EH (cell line): ENCODE measurements at regions not wholly inside any gene's neighbourhood (a gene's known extent, or its start where the extent isn't known, plus 50 kb on each side); places are given as distances from the start of the nearest gene placed in this dataset.

Source experiments
- DNase-seq: peaks from one replicate; pipeline ENCODE4 v3.0.0-alpha.2; 2015; ENCODE audit warnings: low read depth

DNA sequence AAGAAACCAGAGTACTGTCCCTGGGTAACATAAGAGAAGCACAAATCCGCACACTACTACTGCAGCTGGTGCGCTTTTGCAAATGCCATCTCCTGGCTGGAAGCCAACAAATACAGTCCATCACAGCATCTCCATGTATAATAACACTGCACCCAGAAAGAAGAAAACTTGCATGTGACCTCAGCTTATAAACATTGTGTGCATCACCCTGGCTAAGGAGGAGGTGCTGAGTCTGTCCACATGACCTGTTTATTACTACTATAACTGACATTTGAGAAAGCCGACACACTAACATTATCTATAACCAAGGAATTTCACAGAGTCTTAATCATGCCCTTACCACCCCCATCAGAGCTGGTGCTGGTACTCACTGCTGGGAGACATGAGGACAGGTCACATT is 516.8 kb downstream of the CFAP47 start:
- no peak for DNase-seq

DNA sequence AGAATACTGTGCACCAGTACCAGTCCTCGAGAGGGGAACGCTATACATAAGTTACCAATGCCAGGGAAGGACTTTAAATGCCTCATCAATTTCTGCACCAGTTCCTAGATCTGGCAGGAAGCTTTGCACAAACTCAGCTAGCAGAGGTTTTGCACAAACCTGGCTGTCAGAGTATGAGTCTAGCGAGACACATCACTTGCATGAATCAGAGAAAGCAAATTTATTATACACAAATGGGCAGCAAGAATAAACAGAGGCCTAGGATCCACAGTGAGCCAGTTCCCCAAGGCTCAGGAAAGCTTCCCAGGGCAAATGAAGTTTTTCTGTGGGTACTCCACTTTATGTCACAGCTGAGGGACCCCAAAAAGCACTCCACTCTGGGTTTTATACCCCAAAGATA is 523.5 kb downstream of the CFAP47 start:
- DNase-seq, result no peak

DNA sequence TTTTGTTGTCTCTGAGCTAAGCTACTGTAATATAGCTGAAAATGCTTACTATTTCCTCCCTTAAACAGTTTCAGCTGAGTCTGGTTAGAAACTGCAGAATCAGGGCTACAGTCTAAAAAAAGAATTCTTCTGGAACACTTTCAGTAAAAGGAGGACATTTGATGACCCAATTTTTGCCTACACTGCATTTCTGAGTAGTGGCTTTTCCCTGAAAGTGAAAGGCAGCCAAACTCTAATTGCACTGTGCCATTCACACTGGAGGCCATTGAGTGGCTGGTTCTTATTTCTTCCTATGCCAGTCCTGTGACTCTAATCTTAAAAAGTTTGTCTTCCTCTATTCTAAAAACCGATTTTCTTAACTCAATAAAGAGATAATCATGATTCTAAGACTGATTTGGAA is 526.0 kb downstream of the CFAP47 start:
- DNase-seq, result no peak

DNA sequence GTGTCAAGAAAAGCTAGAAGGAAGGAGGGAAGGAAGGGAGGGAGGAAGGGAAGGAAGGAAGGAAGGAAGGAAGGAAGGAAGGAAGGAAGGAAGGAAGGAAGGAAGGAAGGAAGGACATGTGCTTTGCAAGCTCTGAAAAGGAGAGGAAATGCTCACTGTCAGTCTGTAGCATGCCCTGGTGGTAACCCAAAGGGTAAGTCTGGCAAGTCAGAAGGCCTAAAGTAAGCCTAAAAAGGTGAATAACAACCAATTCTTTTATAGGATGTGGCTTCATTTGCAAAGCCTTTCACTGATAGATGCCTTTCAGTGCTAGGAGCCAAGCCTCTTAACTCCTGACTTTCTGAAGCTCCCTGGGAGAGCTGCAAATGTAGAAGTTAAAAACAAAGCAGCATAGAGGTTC is 542.6 kb downstream of the CFAP47 start:
- DNase-seq, result no peak

DNA sequence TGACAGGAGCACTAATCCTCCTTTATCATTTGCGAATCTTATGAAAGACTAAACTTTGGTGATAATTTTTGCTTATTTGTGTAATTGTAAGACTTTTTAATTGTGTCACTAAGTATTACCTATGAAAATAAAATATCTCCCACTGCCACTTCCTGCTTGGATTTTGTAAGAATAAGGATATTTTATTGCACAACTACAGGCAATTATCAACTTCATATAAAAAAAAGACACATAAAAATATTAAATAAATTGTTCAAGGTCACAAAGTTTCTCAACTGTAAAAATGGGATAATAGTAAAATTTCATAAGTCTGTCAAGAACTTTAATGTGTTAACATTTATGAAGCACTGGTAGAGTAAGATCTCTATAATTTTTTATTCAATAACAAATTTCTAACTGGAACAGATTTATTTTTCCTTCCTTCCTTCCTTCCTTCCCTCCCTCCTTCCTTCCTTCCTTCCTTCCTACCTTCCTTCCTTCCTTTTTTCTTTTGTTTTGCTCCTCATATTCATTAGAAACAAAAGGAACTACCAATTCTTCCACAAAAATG is 527.6 kb upstream of the FAM47C start:
- DNase-seq, result no peak

DNA sequence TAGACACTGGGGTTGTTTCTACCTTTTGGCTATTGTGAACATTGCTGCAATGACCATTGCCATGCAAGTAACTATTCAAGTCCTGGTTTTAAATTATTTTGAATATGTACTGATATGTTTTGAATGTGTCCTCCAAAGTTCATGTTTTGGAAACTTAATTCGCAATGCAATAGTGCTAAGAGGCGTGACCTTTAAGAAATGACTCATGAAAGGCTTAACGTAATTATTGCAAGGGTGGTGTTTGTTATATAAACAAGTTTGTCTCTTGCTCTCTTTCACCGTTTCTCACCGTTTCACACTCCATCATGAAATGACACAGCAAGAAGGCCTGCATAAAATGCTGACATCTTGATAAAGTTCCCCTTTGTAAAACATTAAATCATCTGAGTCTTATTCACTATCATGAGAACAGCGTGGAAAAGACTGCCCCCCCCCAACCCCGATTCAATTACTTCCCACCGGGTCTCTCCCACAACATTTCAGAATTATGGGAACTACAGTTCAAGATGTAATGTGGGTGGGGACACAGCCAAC is 506.9 kb upstream of the FAM47C start:
- DNase-seq, result no peak

DNA sequence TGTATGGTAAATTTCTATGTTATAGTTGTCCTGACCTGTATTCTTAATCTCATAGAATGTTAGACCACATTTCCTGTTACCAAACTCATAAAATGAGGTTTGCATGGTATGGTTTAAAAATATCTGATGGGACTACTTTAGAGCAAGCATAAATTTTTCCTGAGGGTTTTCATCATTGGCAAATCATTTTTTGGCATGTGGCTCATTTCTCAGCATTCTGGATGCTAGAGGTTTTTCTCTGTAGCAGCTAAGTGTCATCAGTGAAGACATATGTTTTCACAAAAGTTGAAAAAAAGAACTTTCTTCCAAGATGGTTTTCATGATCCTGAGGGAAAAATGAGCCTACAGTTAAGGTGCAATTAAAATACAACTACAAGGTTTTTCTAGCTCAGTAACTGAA is 503.5 kb upstream of the FAM47C start:
- no peak for DNase-seq

DNA sequence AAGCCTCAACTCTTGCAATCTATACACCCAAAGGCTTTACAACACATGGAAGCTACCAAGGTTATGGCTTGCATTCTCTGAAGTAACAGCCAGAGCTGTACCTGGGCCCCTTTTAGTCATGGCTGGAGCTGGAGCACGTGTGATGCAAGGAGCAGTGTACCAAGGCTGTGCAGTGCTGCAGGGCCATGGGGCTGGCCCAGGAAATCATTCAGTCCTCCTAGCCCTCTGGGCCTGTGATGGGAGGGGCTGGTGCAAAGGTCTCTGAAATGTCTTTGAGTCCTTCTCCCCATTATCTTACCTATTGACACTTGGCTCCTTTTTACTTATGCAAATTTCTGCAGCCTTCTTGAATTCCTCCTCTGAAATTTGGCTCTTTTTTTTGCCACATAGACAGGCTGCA is 500.1 kb upstream of the FAM47C start:
- DNase-seq, result no peak

DNA sequence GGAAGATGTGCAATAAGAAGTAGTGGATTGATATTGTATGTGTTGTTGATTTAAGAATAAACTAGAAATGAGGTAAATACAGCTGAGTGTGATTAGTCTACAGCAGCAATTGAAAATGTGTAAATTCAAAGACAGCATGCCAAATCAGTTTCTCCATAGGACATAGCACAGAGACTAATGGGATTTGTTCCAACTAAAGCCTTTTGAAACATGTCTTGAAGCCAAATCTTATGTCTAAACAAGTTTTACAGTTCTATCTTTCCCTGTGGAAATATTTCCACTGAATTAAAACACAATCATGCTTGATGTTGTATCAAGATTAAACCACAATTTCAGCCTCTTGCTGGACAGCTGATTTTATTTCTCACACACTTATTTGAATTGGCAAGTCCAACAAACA is 497.4 kb upstream of the FAM47C start:
- DNase-seq, result no peak

DNA sequence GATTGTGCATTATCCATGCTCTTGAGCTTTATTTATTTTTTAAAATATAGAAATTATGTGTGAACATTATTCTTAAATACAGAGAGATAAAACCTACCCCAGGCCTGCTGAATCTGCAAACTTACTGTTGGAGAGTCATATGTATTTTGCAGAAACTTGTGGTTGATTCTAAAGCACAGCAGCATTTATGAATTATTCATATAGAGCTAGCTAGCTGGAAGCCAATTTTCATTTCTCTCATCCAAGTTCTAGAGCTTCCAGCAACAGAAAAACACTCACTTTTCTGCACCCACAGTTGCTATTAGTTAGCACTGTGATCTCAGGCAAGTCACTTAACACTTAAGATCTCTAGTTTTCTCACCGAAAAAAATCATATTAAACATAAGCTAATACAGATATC is 479.5 kb upstream of the FAM47C start:
- no peak for DNase-seq

DNA sequence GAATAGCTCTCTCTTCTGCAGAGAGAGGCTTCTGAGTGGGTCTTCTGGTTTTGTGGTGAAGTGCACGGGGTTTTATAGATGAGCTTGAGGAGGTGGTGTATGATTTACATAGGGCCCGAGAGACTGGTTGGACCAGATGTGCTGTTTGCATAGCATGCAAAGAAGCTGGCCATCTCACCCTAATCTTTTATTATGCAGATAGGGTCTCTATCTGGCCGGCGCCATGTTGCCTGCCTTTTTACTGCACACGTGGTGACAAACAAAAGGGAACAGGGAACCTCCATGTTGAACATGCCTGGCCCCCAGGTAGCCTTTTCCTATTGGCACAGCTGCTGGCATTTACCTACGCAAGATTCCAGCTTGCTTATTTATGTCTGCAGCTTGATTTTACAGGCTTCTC is 473.3 kb upstream of the FAM47C start:
- DNase-seq, result no peak

DNA sequence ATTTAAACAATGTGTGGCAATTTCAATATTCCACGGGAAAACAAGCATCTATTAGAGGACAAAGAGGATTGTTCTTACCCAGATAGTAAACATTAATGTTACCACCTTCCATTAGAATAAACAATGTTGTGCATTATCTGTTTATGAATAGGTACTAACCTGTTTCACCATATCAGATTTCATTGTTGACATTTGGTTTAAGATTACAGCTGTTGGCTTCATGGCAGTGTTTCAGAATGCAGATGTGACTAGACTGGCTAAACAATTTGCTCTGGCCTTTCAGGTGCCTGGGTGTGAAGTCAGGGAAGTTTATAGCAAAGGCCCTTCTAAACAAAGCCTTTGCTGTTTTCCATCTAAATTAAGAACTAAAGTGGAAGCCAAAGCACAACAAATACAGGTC is 464.7 kb upstream of the FAM47C start:
- DNase-seq, result no peak

DNA sequence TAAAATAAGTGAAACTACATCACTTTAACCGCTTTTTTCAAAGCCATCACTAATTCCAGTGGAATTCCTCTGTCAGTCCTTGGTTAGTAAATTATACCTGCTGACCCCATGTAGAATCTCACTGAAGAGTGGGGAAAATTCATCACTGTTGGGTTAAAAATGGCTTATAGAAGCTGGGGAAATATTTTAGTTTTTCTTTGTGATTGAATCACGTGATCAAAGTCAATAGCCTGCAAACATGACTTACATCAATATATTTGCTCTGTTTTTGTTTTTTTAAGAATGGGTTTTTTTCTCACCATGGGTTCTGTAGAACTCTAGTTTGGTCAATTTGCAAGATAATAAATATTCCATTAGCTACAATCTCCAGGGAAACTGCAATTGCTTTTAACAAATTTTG is 445.2 kb upstream of the FAM47C start:
- DNase-seq, result no peak

DNA sequence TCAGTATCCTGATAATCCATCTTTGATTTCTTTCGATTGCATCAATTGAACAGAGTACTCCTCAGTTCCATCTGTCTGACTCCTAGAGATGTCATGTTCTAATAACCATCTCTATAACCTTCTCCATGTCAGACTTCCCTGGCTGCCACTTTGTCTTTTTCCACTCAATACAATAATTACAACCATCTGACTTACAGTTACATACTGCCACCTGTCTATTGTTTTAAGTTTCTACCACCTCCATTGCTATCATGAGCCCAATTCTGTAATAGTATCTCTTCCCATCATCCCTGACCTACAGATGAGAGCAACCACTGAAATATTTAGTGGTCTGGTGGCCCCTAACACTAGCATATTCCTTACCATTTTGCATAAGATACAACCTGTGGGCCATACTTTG is 439.2 kb upstream of the FAM47C start:
- DNase-seq, result no peak

DNA sequence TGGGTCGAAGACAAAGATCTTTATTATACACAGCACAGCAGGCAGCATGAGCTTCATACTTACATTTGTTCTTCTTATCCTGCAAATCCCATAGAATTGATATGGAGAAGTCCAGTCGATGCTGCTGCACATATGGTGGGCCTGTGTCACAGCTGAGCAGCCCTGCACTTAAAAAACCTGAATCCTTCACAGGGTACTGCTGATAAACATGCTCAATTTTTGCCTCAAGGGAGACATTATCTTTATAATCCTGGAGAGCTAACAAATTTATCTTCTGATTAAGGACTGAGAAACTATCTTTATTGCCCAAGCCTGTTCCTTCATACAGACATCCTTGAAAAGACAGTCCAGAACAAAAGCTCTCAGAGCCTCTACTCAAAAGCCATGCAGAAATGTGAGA is 434.4 kb upstream of the FAM47C start:
- no peak for DNase-seq

DNA sequence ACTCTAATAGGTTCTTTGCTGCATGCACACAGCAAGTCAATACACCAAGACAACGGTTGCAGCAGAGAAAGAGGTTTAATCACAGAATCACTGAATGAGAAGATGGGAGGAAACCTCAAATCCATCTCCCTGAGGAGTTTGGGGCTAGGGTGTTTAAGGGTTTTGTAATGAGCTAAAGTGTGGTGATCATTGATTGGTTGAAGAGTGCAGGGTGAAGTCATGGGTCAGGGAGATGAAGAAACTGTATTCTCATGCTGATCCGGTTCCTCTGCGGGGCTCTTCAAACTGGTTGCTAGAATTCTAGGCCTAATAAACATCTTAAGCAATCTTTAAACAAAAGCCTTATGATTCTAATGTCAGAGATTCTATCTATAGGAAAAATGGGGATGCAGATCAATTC is 432.5 kb upstream of the FAM47C start:
- no peak for DNase-seq

DNA sequence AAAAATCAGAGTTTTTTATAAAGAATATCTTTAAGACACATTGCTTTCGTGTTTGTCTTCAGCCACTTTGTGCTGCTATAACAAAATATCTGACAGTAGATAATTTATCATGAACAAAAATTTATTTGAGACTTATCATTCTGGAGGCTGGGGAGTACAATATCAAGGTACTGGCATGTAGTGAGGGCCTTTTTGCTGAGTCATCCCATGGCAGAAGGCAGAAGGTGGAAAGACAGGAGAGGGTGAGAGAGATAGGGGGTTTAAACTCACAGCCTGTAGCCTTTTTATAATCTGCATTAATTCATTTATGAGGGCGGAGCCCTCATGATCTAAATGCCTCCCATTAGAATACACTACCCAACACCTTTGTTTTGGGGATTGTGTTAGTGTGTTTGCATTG is 431.2 kb upstream of the FAM47C start:
- no peak for DNase-seq

DNA sequence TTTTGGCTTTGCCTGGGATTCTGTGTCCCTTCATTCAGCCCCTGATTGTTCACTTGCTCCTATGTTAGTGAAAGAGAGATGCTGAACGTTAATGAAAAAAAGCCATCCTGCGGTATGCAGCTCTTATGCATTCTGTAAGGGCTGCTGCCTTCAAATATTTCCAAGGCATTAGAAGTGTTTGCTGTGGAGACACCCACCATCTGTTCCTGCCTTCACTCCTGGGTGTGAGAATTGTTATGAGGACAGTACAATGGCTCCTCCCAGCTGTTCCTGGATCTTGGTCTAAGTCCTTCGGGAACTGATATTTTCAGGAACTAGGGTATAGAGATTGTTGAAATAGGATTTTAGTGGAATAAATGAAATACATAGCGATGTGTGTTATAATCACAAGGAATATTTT is 427.1 kb upstream of the FAM47C start:
- DNase-seq, result no peak

DNA sequence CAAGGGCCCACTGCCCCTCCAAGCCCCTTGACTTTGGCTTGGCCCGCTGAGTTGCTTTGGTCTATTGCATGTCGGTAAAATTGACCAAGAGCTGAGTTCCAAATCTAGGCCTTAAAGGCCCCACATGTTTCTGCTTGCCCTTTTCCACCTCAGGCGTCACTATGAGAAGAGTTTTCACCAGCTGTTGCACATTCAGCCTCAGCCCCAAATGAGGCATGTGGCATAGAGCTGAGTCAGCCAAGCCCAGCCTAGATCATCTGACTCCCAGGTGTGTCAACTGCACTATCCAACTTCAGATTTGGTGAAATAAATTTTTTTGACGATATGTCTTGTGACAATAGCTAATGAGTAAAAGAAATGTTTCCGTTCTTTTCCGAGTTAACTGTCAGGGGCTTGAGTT is 424.5 kb upstream of the FAM47C start:
- DNase-seq, result no peak

DNA sequence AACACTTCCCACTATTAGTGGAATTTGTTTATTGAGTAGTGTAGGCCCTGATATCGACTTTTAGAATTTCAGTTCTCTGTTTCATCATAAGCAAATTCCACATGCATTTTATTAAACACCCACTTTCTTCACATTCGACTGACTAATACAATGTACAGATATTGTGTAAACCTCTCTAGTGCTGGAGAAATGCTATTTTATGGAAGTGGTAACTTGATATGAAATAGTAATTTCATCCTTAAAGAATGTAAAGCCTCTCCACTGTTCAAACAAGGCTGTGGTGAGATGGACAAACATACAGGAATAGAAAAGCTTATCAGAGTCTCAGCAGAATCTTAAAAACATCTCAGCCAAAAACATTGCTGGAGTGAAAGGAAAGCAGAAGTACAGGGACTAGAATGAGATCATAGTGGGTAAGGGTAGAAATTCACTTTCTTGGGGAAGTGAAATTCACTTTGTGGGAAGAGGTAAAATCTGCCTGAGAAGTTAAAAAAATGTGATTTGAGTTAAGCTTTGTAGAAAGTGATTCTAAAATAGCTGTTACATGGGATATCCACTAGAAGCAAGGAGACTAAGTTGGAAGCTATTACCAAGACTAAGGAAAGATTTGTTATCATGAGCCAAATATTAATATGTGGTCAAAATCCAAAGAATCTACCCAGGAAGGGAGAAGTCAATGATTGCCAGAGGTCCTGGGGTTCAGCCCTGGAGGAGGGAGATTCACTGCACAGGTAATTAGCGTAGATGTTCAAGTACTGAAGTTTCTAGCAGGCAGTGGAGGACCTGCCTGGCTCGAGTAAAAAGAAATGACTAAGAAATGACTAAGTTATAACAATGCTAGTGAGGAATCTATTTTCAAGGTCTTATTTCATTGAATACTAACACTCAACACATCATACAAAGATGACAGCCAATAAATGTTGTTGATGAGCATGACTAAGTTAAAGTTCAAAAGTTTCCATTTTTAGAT is 398.3 kb upstream of the FAM47C start:
- no peak for DNase-seq

DNA sequence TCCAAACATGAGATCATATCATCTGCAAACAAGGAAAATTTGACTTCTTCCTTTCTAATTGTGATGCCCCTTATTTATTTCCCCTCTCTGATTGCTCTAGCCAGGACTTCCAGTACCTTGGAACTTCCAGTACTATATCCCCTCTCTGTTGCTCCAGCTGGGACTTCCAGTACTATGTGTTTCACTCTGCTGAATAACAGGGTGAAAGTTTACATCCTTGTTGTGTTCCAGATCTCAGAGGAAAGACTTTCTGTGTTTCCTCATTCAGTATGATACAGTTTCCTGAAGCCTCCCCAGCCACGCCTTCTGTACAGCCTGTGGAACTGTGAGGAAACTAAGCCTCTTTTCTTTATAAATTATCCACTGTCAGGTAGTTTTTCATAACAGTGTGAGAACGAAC is 381.3 kb upstream of the FAM47C start:
- no peak for DNase-seq

DNA sequence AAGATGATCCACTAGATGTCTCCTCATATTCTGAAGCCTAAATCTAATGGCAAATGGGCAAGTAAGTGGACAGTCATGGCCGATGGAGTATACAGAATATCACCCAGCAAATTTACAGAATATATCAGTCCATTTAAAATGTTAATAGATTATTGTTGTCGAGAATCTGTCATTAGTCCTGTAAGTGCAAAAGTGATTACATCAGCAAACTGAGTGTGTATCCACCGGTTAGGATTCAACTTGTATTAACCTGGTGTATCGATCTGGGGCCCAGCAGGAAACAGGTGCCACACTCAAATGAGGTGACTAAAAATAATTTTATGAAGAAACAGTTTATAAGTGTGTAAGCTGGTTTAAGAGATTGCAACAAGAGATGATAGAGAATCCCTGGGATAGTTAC is 367.9 kb upstream of the FAM47C start:
- DNase-seq, result no peak

DNA sequence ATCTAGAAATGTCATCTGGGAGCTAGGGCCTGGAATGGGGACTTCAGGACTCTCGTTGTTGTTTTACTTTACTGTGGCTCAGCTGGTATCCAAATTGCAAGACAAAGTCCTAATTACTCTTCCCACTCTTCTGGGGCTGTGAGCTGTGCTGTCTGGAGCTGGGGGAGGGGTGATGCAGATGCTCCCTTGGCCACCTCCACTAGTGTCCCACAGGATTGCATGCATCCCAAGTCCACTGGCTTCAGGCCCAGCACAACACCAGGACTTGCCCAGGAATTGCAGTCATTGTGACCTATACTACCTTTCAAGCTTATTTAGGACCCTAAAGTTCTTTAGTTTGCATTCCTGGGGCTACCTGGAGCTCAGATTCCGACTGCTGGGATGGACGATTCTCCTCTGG is 366.1 kb upstream of the FAM47C start:
- DNase-seq, result no peak

DNA sequence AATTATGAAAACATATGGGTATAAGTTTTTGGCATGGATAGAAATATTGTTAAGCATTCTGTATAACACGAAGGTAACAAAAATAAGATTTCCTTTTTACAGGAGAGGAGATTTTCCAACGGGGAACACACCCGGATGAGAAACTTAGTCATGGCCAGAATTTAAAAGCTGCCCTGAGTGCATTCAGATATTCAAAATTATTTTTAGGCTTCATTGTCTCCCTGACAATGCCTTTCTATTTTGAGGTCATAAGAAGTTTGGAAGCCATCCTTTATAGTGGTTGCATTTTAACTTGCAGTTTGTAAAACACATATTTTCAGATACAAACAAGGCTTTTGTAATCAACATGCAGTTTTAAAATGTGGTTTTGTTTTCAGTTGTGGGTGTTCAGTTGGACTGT is 357.5 kb upstream of the FAM47C start:
- DNase-seq, result no peak
